ENCODE measurements at regions not wholly inside any gene's neighbourhood (a gene's known extent, or its start where the extent isn't known, plus 50 kb on each side); places are given as distances from the start of the nearest gene placed in this dataset.
A peak's percentile ranks its signal among the peaks of the same experiment; 100 is the strongest.

DNA sequence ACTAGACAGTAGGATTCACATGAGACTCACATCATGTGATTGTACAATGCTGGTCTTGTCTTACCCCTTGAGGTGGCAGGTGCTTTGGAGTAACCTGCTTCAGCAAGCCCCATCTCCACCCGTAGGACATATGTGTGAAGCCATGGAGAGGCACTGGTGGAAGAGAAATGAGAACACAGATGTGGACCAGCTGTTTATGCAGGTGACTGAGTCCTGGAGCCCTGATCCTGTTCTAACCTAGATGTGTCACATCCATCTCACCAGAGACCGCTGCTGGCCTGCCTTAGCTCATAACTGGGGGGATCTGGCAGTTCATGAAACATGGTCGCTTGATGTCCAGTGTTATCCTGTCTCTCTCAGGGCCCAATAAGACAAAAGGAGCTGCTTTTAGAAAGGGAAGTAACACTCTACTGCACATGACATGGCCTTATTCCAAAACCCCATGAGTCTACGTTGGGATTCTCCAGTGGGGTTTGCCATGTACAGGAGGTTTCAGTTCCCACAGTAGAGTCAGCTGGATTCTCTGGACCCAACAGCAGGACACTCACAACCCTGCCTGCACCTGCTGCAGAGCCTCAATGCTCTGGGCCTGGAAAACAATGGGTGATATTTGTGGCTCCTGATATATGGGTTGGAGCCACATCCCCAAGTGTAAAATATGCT is 62.0 kb downstream of the GGTLC2 start:
- Histone ChIP-seq H3K9me3 (ENCODE audit: control insufficient read depth, low read length) (no peaks in the 10 kb centered on the region), H3K9ac (no peak overlapping the region), H2AFZ (no peak overlapping the region), H3K79me2 (no peaks in the 10 kb centered on the region), H3K27me3 (ENCODE audit: control insufficient read depth, insufficient read depth, low read length) (no peaks in the 10 kb centered on the region), H3K4me2 (ENCODE audit: low read length) (no peak overlapping the region), H3K27ac (no peak overlapping the region), H3K4me3 (ENCODE audit: low read depth, low read length) (no peak overlapping the region), H3K36me3 (ENCODE audit: control insufficient read depth, insufficient read depth, low read length) (no peaks in the 10 kb centered on the region), H3K4me1 (no peaks in the 10 kb centered on the region)
- TF ChIP-seq, protein P1, sequence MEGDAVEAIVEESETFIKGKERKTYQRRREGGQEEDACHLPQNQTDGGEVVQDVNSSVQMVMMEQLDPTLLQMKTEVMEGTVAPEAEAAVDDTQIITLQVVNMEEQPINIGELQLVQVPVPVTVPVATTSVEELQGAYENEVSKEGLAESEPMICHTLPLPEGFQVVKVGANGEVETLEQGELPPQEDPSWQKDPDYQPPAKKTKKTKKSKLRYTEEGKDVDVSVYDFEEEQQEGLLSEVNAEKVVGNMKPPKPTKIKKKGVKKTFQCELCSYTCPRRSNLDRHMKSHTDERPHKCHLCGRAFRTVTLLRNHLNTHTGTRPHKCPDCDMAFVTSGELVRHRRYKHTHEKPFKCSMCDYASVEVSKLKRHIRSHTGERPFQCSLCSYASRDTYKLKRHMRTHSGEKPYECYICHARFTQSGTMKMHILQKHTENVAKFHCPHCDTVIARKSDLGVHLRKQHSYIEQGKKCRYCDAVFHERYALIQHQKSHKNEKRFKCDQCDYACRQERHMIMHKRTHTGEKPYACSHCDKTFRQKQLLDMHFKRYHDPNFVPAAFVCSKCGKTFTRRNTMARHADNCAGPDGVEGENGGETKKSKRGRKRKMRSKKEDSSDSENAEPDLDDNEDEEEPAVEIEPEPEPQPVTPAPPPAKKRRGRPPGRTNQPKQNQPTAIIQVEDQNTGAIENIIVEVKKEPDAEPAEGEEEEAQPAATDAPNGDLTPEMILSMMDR (IDR thresholded peaks at IDR 0.05), result no peak

DNA sequence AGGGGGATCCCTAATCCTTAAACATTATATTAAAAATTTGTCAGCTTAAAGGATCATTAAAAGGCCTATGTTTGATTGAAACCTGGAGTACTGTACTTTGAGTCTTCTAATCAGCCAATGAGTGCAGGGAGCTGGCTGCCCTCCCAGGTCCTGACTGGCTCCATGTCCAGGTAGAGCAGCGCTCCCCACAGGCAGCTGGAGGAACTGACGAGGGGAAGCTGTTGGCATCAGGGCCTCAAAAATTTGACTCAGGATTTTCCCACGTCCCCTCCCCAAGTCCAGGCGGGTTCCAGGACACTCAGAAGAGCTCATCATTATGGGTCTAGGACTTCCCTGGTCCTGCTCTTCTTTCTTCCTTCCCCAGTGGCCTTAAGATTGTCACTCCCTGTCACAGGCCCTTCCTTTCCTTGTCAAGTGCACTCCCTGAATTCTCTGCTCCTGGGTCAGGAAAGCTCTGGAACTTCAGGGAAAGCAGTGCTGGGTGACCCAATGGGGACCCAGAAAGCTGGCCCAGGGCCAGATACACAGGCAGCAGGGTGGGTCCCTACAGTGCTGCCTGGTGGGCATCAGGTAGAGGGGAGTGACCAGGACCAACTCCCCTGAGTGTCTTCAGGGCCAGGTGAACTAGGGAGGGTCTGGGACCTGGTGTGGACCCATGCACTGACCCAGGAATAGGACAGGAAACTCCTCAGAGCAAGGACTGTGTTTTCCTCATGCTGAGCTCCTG is 65.5 kb downstream of the GGTLC2 start:
- Histone ChIP-seq H3K4me3 (ENCODE audit: low read depth, low read length) (no peak overlapping the region), H3K79me2 (no peaks in the 10 kb centered on the region), H3K9ac (no peak overlapping the region), H3K4me2 (ENCODE audit: low read length) (no peak overlapping the region), H3K4me1 (no peaks in the 10 kb centered on the region), H3K27ac (no peak overlapping the region), H3K36me3 (ENCODE audit: control insufficient read depth, insufficient read depth, low read length) (no peaks in the 10 kb centered on the region), H3K27me3 (ENCODE audit: control insufficient read depth, insufficient read depth, low read length) (no peaks in the 10 kb centered on the region), H2AFZ (no peak overlapping the region), H3K9me3 (ENCODE audit: control insufficient read depth, low read length) (no peaks in the 10 kb centered on the region)
- TF ChIP-seq, protein P1 (IDR thresholded peaks at IDR 0.05), result no peak

DNA sequence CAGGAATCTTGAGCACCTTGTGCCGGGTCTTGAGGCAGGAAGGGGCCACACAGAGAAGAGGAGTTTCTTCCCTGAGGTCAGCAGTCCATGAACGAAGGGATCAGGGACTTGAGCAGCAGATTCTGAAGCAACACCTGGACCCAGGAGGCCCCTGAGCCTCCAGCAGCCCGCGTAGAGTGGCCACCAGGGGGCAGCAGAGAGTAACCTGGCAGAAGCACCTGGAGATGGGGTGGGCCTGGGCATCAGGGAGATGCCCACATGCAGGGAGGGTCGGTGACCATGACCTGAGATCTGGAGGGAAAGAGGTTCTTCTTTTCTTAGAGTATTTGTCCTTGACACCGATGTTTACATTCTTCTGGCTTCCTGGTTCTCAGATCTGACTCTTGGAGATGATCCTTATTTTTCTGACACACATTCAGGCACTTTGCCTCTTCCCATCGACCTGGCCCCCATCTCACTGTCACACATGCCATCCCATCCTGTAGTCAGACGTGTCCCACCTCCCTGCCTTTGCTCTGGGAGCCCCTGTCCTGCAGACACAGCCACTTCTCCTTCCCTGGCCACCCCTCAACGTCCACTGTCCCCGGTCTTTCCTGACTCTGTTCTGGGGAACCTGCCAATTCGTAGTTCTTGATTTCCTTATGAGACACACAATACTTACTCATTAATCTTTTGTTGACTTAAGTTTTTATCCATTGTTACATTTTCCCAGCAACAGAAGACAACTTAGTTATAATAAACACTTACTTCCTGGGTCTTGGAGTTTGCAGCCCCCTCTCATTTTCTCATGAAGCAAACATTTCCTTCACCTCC is 66.5 kb downstream of the GGTLC2 start:
- no peak overlapping the region for H3K4me2 ChIP-seq (ENCODE audit: low read length)
- H2AFZ ChIP-seq, result no peak overlapping the region
- H3K9ac ChIP-seq, result no peak overlapping the region
- H3K4me3 ChIP-seq (ENCODE audit: low read depth, low read length), result no peak overlapping the region
- no peaks in the 10 kb centered on the region for H3K79me2 ChIP-seq
- TF ChIP-seq, protein P1 (IDR thresholded peaks at IDR 0.05), result peak; percentile 87
- H3K27ac ChIP-seq, result no peak overlapping the region
- H3K4me1 ChIP-seq, result no peaks in the 10 kb centered on the region
- no peaks in the 10 kb centered on the region for H3K9me3 ChIP-seq (ENCODE audit: control insufficient read depth, low read length)
- H3K27me3 ChIP-seq (ENCODE audit: control insufficient read depth, insufficient read depth, low read length), result no peaks in the 10 kb centered on the region
- H3K36me3 ChIP-seq (ENCODE audit: control insufficient read depth, insufficient read depth, low read length), result no peaks in the 10 kb centered on the region

DNA sequence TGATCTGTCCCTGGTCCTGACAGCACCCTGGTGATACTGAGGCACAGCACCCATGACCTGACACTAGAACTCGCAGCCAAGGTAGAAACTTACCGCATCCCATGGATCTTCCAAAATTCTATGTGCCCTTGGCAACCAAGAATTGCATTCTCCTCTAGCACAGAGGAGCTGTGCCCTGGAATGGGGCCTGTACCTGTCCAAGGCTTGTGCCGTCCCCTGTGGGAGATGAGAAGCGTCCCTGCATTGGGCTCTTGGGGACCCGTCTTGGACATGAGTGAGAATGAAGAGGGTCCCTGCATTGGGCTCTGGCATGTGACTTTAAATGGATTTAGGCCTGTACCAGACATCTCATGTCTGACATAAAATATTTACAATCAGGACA is 67.1 kb downstream of the GGTLC2 start:
- Histone ChIP-seq H3K27me3 (ENCODE audit: control insufficient read depth, insufficient read depth, low read length) (no peaks in the 10 kb centered on the region), H2AFZ (no peak overlapping the region), H3K9ac (no peak overlapping the region), H3K4me2 (ENCODE audit: low read length) (no peak overlapping the region), H3K9me3 (ENCODE audit: control insufficient read depth, low read length) (no peaks in the 10 kb centered on the region), H3K36me3 (ENCODE audit: control insufficient read depth, insufficient read depth, low read length) (no peaks in the 10 kb centered on the region), H3K27ac (no peak overlapping the region), H3K4me1 (no peaks in the 10 kb centered on the region), H3K79me2 (no peaks in the 10 kb centered on the region), H3K4me3 (ENCODE audit: low read depth, low read length) (no peak overlapping the region)
- TF ChIP-seq, protein P1 (IDR thresholded peaks at IDR 0.05), result no peak

Data from parathyroid adenoma (tissue), 2 donors.